Left cardiac atrium (tissue), 4 donors: ENCODE measurements at regions not wholly inside any gene's neighbourhood (a gene's known extent, or its start where the extent isn't known, plus 50 kb on each side); places are given as distances from the start of the nearest gene placed in this dataset.
A peak's percentile ranks its signal among the peaks of the same experiment; 100 is the strongest.

Experiments
- ATAC-seq, 2 donors: fragments of 200-7000 bp; cut with Tn5 transposase; one replicate each; pipeline ENCODE4 v1.9.1; 2020; ENCODE audit warnings: mild to moderate bottlenecking in 2 of 2, moderate library complexity in 2 of 2
- DNase-seq: peaks from one replicate; pipeline ENCODE4 v3.0.0-alpha.2; 2020
- intact Hi-C, 2 donors: fragments of 100-400 bp; cut with DNase I; formaldehyde crosslinking; loops; one replicate each; pipeline versions ENCODE4 v1.14.1 to v1.15.1; 2022 to 2023
- donor health status: DM: no; HTN: yes; CAD: no.
- donor health status: DM: no; HTN: yes; CAD: no; lungs with severe emphysema.
- donor health status: DM: yes; HTN: yes; CAD: no.
- donor health status: Dilated cardiomyopathy.

- no peak for ATAC-seq
- intact Hi-C loops = no loop called here
- DNase-seq = no peak
Observed at GRCh38 chr2:11092701-11093335, 62.4 kb upstream of the SLC66A3 start.

DNA sequence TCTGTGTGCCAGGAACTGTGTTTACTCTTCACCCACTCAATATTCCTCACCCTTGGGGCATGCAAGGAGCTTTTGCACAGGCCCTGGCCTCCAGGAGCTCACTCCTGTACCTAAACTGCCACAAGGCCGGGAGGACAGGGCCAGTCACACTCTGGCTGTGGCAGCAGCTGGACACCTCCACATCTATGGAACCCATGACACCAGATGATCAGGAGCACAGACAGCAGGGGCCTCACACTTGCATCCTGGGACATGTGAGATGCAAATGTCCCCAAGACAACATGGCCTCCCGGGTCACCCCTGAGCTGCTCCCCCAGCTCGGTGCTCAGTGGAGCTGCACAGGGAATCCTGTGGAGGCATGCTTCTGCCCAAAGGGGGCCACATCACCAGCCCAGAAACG is 61.8 kb upstream of the SLC66A3 start:
- ATAC-seq (no peak), DNase-seq (no peak)
- intact Hi-C loops = no loop called here

DNA sequence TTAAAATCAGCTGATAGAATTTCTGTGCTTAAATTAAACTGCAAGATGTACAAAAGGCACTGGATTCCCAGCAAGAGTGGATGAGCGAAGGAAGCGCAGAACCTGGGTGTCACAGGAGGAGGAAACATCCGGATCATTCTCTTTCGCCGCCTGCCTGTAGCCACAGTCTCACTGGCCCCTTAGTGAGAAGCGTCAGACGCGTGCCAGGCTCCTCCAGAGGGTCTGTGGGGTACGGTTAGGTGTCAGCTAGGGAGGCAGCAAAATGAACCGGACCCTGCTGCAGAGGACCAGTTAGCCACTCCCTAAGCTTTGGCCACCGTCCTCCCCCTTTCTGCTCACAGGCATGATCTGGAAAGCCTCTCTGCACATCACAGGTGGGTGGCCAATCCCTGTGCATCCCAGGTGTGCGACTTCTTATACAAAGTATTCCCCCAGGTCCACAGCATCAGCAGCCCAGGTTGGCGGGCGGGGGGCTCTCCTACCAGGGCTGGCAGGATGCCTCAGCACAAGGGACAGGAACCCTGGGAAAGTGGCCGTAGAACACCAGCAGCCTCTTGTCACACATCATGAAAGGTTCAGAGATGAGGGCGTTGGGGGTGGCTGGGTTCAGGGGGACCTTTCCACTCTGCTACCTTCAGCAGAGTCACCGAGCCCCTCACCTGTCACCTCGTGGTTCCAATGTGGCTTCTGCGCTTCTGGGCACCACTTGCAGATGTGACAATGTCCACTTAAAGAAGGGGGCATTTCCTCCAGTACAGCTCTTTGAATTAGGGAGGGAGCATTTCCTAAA is 61.1 kb upstream of the SLC66A3 start:
- ATAC-seq (no peak), DNase-seq (no peak)
- intact Hi-C loops = no loop called here

DNA sequence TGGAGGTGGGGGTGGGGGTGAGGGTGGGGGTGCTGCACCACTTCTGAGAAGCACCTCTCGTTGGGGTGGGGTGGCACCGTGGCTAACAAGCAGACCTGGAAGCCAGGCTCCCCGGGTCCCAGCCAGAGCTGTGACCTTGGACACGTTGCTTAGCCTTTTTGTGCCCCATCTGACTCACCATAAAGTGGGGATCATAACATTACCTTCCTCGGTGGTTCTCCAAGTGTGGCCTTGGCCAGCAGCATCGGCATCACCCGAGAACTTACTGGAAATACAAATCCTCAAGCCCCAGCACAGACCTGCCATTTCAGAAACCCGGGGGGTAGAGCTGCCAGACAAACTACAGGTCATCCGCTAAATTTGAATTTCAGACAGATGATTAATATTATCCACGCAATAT is 58.7 kb upstream of the SLC66A3 start:
- DNase-seq (no peak), ATAC-seq (no peak)
- intact Hi-C loops = no loop called here

- intact Hi-C loops = no loop called here
- ATAC-seq = peak; percentile 18 to 44
- DNase-seq = no peak
Observed at GRCh38 chr2:11097038-11097720, 58.1 kb upstream of the SLC66A3 start.

DNA sequence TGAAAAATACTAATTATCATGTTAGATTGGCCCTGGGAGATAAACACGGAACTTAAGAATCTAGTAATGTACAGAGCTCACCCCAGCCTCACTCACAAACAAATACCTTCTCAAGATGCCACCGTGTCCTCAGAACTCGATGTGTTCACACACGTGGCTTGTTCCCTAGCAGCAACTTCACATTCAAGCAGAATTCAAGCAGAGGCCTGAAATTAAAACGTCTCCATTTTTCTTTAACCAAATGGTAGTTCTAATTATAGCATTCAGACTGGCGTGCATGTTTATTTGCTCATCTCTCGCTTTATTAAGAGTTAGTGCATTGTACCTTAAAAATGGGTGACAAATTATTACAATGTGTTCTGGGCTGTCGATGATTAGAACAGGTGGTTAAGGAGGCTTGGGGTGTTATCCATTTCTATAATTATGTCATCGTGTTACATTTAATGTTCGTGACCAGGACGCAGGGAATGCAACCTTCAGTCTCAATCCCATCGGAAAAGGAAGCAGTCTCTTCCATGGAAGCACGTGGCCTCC is 57.3 kb upstream of the SLC66A3 start:
- no peak for DNase-seq
- intact Hi-C loops = no loop called here
- no peak for ATAC-seq

DNA sequence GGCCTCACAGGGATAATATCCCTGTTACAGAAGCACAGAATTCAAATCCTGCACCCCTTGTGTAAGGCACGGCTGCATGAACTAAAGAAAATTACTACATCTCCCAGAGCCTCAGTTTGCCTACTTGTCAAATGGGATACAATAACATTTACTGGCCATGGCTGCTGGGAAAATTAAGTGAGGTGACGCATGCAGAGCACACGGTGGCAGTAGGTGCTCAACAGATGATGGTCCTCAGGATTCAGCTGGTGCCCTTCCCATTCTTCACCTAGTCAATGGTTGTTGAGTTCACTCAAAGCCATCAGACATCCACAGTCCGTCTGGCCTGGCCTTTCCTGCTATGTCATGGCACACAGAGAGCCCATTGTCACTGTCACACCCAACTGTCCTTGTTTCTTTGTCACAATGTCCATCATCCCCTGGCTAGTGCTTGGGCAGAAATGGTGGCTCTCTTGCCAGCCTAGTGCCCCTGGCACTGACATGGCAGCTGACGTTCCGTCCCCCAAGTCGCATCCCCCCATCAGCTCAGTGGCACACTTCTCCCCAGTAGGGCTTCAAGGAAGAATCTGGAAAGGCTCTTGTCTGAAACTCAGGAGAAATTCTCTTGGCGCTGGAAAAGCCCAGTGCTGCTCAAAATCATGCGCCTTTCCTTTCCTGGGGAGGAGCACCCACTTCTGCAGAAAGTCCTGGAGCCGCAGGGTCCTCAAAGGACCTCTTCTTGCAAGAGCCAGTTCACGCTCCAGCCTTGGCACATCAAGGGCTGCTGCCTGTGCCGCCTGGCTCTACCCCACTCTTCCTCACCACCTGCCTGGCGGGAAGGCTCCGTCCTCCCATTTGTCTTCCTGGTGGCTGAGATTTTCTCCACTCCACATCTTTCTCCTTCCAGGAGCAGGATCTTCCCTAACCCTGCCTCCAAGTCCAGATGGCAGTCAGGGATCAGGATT is 55.9 kb upstream of the SLC66A3 start:
- intact Hi-C loops = no loop called here
- DNase-seq (no peak), ATAC-seq (no peak)

DNA sequence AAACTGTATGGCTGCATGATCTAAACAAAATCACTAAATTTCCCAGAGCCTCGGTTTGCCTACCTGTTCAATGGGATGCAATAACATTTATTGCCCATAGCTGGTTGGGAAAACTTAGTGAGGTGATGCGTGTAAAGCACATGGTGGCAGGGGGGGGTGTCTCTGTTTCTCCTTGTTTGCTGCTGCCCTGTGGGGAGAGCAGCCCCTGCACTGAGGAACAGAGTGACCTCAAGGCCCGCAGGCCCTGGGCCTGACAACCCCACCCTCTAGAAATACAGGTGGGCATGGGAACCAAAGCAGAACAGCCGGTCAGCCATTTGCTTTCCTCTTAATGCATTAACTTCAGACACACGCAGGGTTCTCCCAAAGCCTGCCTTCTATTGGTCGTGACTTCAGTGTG is 55.1 kb upstream of the SLC66A3 start:
- no peak for ATAC-seq
- no peak for DNase-seq
- intact Hi-C loops = no loop called here

GRCh38 chr2:11100976-11101375 is 54.3 kb upstream of the SLC66A3 start:
- ATAC-seq = no peak
- intact Hi-C loops = no loop called here

GRCh38 chr2:11101430-11101829 is 53.8 kb upstream of the SLC66A3 start:
- intact Hi-C loops = no loop called here
- ATAC-seq = no peak
- no peak for DNase-seq

More at GRCh38 chr2:11100976-11101375, 54.3 kb upstream of the SLC66A3 start:
- no peak for DNase-seq

DNA sequence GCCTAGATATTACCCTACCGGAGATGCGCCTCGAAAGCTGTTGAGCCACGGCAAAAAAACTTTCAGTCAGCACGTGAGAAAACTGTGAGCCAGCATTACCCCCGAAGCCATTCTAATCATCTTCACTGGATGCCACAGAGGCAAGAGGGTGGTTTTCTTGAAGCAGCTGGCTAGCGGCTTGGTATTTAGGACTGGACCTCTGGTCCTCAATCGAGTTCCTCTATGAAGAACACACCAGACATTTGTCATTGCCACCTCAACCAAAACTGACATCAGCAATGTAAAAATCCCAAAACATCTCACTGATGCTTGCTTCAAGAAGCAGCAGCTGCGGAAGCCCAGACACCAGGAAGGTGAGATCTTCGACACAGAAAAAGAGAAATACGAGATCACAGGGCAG is 52.8 kb upstream of the SLC66A3 start:
- intact Hi-C loops = no loop called here
- ATAC-seq (no peak), DNase-seq (no peak)

DNA sequence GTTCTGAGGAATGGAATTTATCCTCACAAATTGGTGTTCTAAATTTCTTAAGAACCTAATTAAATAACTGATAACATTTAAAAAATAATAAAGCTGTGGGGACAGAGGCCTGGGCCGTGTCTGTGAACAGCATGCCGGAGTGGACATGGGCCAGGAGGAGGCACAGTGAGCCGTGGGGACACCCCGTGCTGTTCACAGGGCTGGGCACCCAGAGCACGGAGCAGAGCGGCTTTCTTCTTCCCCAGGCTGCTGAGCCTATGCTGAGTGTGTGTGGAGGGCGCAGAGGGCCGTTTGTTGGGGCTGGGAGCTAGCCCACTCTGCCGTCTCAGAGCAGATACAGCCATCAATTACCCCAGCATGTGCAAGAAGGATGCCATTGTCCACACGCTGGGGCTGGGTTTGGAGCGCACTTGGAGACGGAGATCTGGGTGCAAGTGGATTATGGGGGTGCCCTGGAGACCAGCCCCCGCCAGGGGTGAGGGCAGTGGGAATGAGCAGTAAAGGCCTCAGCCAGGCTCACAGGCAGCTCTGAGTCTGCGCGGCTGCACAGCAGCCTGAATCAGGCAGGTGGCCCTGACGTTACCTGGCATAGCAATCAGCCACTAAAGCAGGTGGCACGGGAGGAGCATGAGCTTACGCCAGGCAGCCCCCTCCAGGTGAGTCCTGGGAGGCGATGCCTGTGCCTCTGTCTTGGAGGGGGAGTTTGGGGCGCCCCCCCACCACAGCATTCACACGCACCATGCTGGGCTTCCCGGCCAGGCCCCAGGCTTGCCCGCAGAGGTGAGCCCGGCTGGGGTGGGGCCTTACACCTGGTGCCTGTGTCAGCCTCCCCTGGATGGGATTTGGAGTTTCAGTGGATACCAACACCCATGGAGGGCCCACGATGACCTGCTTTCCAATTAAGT is 52.1 kb upstream of the SLC66A3 start:
- DNase-seq (no peak), ATAC-seq (no peak)
- intact Hi-C loops = no loop called here

GRCh38 chr2:11103984-11104793 is 51.1 kb upstream of the SLC66A3 start:
- no peak for ATAC-seq
- intact Hi-C loops = no loop called here
- no peak for DNase-seq

GRCh38 chr2:11104794-11105660 is 50.2 kb upstream of the SLC66A3 start:
- intact Hi-C loops = no loop called here
- DNase-seq = no peak
- ATAC-seq = no peak
